ENCODE measurements at regions not wholly inside any gene's neighbourhood (a gene's known extent, or its start where the extent isn't known, plus 50 kb on each side); places are given as distances from the start of the nearest gene placed in this dataset.

DNA sequence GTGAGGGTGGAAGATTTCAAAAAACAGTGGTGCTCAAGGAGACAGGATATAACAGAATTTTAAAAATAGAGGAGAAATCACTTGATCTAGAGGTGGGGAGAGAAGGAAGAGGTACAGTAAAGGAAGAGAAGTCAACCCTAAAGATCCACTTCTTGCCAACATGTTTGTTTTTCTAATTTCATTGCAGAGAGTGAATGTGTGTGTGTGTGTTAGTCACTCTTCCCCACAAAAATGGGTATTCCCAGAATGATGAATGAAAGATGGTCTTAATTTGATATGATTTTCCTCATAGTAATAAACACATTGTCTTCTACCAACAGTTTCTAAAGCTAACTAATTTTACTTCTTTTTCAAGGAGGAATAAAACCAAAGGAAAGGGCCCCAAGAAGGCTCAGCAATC lies 74.2 kb upstream of the NGF start:
- H3K27ac ChIP-seq, result no peak overlapping the region
- DNase-seq (ENCODE audit: low spot score) (no peak), ATAC-seq (ENCODE audit: insufficient number of reproducible peaks, low FRiP score, low read depth) (no peak)
- no peaks in the 10 kb centered on the region for H3K9me3 ChIP-seq
- no peak overlapping the region for H3K4me3 ChIP-seq
- no peaks in the 10 kb centered on the region for H3K36me3 ChIP-seq
- H3K4me1 ChIP-seq (ENCODE audit: control insufficient read depth in 1 of 2, low read depth in 2 of 2), result peaks cover 0 to 6% of the 10 kb centered on the region in 2 donors
- no peaks in the 10 kb centered on the region for H3K27me3 ChIP-seq (replicated peaks; ENCODE audit: insufficient read depth)
- TF ChIP-seq, protein P1, sequence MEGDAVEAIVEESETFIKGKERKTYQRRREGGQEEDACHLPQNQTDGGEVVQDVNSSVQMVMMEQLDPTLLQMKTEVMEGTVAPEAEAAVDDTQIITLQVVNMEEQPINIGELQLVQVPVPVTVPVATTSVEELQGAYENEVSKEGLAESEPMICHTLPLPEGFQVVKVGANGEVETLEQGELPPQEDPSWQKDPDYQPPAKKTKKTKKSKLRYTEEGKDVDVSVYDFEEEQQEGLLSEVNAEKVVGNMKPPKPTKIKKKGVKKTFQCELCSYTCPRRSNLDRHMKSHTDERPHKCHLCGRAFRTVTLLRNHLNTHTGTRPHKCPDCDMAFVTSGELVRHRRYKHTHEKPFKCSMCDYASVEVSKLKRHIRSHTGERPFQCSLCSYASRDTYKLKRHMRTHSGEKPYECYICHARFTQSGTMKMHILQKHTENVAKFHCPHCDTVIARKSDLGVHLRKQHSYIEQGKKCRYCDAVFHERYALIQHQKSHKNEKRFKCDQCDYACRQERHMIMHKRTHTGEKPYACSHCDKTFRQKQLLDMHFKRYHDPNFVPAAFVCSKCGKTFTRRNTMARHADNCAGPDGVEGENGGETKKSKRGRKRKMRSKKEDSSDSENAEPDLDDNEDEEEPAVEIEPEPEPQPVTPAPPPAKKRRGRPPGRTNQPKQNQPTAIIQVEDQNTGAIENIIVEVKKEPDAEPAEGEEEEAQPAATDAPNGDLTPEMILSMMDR (IDR thresholded peaks at IDR 0.05), result no peak

DNA sequence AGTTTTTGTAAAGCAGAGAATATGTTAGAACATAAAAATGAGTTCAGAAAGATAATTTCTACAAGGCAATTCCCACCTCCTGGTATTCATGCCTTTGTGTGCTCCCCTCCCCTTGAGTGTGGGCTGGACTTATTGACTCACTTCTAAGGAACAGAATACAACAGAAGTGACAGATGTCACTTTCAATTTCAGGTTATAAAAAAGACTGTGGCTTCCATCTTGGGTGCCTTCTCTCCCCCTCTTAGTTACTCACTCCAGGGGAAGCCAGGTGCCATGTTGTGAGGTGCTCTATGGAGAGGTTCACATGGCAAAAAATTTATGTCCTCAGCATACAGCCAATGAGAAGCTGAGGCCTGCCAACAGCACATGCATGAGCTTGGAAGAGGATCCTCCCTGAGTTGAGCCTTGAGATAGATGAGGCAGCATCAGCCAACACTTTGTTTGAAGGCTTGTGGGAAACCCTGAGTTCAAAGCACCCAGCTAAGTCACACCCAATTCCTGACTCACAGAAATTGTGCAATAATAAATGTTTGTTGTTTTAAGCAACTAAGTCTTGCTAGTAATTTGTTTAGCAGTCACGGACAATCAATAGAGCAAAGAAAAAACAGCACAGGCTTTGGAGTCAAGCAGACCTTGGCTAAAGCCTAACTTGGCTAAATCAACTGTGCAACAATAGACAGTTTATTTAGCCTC lies 73.5 kb upstream of the NGF start:
- ATAC-seq (ENCODE audit: insufficient number of reproducible peaks, low FRiP score, low read depth) (no peak), DNase-seq (ENCODE audit: low spot score) (no peak)
- Histone ChIP-seq H3K27me3 (replicated peaks; ENCODE audit: insufficient read depth) (no peaks in the 10 kb centered on the region), H3K4me1 (ENCODE audit: control insufficient read depth in 1 of 2, low read depth in 2 of 2) (peaks cover 0 to 6% of the 10 kb centered on the region in 2 donors), H3K36me3 (no peaks in the 10 kb centered on the region), H3K27ac (no peak overlapping the region), H3K9me3 (no peaks in the 10 kb centered on the region), H3K4me3 (no peak overlapping the region)
- TF ChIP-seq, protein P1 (IDR thresholded peaks at IDR 0.05), result no peak

DNA sequence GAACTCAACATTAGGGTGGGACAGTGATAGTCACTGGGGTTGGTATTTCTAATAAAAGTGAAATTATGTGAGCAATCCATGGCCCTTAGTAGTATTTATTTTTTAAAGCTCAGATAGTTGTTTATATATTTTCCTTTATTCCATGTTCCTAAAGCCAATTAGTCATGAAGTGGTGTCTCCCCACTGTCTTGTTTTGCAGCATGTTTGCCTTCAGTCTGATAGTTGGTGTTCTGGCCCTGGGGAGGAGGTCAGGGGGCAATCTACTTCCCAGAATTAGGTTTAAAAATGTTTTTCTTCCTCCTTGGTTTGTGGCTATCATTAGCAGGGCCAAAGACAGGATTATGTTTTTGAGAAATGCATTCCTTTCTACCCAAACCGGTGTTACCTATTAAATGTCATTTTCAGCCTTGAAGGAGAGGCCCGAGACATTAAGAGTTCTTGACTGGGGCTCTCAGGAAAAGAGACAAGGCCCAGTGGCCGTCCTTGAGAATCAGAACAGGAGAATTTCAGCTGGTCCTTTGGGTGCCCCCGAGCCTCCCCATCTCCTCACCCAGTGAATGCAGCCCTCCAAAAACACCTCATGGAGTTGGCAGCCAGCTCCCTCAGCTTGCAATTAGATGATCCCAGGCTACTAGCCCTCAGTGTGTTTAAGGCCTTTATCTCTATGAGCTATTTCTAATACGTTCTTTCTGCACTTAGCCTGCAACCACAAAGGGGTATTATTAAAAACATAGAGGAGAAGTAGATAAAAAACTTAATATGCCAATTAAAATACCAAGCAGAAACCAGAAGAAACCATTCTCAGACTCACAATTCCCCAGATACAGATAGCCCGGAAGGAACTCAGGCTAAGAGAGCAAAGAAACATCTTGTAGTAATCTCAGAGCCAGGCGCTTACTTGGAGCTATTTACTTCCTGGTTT lies 71.3 kb upstream of the NGF start:
- Histone ChIP-seq H3K9me3 (no peaks in the 10 kb centered on the region), H3K4me3 (no peak overlapping the region), H3K36me3 (no peaks in the 10 kb centered on the region), H3K4me1 (ENCODE audit: control insufficient read depth in 1 of 2, low read depth in 2 of 2) (peaks cover 0 to 6% of the 10 kb centered on the region in 2 donors), H3K27ac (peak overlapping the region in 1 of 2 donors; percentile 6), H3K27me3 (replicated peaks; ENCODE audit: insufficient read depth) (no peaks in the 10 kb centered on the region)
- TF ChIP-seq, protein P1 (IDR thresholded peaks at IDR 0.05), result no peak
- DNase-seq (ENCODE audit: low spot score) (no peak), ATAC-seq (ENCODE audit: insufficient number of reproducible peaks, low FRiP score, low read depth) (no peak)

DNA sequence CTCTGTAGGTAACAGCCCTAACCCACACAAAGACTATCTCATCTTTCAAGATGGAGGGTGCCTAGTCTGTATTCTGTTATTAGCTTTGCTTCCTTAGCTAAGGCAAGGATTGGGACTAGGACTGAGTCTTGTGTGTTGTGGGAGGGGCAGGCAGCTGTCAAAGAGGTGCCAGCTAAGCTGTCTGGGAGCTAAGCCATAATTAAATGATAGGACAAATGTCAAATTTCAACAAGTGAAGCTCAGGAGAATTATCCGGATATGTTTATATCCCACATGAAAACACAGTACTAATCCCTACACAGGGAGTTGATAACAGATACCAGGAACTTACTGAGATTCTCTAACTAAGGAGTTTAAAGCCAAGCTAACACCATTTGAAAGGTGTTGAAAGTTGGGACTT lies 70.5 kb upstream of the NGF start:
- no peak for ATAC-seq (ENCODE audit: insufficient number of reproducible peaks, low FRiP score, low read depth)
- TF ChIP-seq, protein P1 (IDR thresholded peaks at IDR 0.05), result no peak
- no peak for DNase-seq (ENCODE audit: low spot score)

DNA sequence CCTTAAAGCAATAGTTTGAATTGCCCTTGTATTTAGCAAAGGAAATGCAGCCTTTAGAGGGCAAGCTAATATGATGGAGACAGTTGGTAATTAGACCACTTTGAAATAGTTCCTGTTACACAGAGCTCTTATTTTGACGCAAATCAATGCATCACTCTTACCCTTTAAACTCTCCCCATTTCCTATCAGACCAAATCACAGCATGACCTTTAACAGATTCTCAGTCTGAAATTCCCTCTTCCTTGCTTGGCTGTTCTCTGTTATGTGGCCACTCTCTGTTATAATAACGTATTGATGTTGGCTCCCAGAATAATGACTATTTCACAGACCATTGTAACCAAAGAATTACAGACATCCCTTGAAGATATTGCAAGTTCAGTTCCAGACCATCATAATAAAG lies 66.9 kb upstream of the NGF start:
- TF ChIP-seq, protein P1 (IDR thresholded peaks at IDR 0.05), result no peak
- H3K4me3 ChIP-seq, result no peak overlapping the region
- H3K36me3 ChIP-seq, result no peaks in the 10 kb centered on the region
- ATAC-seq (ENCODE audit: insufficient number of reproducible peaks, low FRiP score, low read depth) (no peak), DNase-seq (ENCODE audit: low spot score) (no peak)
- H3K27me3 ChIP-seq (replicated peaks; ENCODE audit: insufficient read depth), result no peaks in the 10 kb centered on the region
- H3K27ac ChIP-seq, result no peak overlapping the region
- no peaks in the 10 kb centered on the region for H3K9me3 ChIP-seq
- peaks cover 7 to 23% of the 10 kb centered on the region in 2 donors for H3K4me1 ChIP-seq (ENCODE audit: control insufficient read depth in 1 of 2, low read depth in 2 of 2)

More for the DNA sequence above, 70.5 kb upstream of the NGF start:
- Histone ChIP-seq H3K9me3 (no peaks in the 10 kb centered on the region), H3K36me3 (no peaks in the 10 kb centered on the region), H3K4me1 (ENCODE audit: control insufficient read depth in 1 of 2, low read depth in 2 of 2) (peaks cover 0 to 7% of the 10 kb centered on the region in 2 donors), H3K27me3 (replicated peaks; ENCODE audit: insufficient read depth) (no peaks in the 10 kb centered on the region), H3K27ac (no peak overlapping the region), H3K4me3 (no peak overlapping the region)

Data from thoracic aorta (tissue), 2 donors.